Amniotic epithelial cell (primary cell): ENCODE measurements at regions not wholly inside any gene's neighbourhood (a gene's known extent, or its start where the extent isn't known, plus 50 kb on each side); places are given as distances from the start of the nearest gene placed in this dataset.
"Not testable (repeated sequence)": the region's sequence is repeated elsewhere in the genome, so short reads cannot be mapped to it uniquely, and the experiment has no call there.

Source experiments
- DNase-seq: peaks from one replicate; pipeline ENCODE4 v3.0.0-alpha.2; 2010; ENCODE audit warnings: low read depth

- no peak for DNase-seq
Measured at GRCh38 chr1:73218995-73219546, 936.7 kb upstream of the NEGR1 start.

- DNase-seq = no peak
Measured at GRCh38 chr1:73205294-73205973, 923.1 kb upstream of the NEGR1 start.

- no peak for DNase-seq
Measured at GRCh38 chr1:73197972-73198371, 915.6 kb upstream of the NEGR1 start.

- no peak for DNase-seq
Measured at GRCh38 chr1:73194965-73195364, 912.6 kb upstream of the NEGR1 start.

GRCh38 chr1:73183581-73183980 lies 901.2 kb upstream of the NEGR1 start:
- not testable (repeated sequence) for DNase-seq

GRCh38 chr1:73181190-73181540 lies 898.8 kb upstream of the NEGR1 start:
- no peak for DNase-seq

GRCh38 chr1:73180397-73181189 lies 898.3 kb upstream of the NEGR1 start:
- DNase-seq = no peak

GRCh38 chr1:73176902-73177301 lies 894.6 kb upstream of the NEGR1 start:
- no peak for DNase-seq

DNA sequence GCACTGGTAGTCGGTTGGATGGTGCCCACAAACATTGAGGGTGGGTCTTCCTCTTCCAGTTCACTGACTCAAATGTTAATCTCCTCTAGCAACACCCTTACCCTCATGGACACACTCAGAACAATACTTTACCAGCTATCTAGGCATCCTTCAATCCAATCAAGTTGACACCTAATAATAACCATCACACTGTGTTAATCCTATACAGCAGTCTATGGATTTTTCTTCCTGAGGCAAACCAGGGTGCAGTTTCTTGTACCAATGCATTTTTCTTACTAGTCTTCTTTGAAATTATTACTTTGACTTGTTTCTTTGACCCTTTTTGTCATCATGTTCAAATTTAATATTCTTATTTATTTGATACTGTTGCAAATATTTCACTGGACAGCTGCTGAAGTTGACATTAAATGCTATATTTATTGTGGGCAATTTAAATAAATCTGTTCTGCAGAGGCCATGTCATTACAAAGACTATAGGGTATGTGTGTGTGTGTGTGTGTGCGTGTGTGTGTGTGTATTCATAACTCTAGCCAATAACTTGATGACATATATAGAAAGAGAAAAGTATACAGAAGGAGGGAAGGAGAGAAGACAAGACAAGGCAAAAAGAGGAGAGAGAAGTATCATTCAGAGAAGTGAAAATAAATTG lies 884.8 kb upstream of the NEGR1 start:
- no peak for DNase-seq

GRCh38 chr1:73162564-73162963 lies 880.2 kb upstream of the NEGR1 start:
- DNase-seq = no peak

GRCh38 chr1:73161418-73161817 lies 879.1 kb upstream of the NEGR1 start:
- DNase-seq = no peak

DNA sequence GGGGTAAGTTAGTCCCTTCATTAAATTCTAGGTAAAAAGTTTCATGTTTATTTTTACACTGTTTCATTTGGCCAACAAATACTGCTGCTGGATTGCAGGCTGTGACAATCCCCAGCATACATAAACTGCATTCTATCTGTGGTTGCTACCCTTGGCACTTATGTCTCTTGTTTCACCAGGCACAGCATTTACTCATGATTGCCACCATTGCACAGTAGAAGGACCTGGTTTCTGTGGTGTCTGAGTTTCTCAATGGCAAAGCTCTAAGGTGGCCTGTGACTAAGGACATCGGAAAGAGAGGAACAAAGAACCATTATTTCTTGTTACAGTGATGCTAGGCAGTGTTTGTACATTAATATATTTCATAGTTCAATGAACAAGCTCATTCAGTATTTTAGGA lies 878.4 kb upstream of the NEGR1 start:
- DNase-seq = no peak

DNA sequence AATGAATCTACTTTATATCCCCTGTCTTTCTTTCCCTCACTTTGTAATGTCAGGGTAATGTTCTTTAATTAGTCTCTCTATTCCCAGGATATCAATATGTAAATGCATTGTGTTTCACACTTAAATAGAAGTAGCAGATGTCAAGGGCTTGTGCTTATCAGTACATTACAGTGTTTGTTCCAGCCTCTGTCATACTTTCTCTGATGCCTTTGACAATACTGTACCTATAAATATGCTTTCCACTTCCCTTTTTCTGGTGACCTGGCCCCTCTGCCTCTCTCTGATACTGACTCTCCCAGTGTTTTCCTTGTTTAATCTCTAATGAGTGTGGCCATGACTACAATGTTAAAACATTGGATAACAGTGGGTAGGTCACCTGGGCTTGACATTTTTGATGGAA lies 862.0 kb upstream of the NEGR1 start:
- DNase-seq = no peak

- DNase-seq = no peak
Measured at GRCh38 chr1:73136975-73137374, 854.6 kb upstream of the NEGR1 start.

DNA sequence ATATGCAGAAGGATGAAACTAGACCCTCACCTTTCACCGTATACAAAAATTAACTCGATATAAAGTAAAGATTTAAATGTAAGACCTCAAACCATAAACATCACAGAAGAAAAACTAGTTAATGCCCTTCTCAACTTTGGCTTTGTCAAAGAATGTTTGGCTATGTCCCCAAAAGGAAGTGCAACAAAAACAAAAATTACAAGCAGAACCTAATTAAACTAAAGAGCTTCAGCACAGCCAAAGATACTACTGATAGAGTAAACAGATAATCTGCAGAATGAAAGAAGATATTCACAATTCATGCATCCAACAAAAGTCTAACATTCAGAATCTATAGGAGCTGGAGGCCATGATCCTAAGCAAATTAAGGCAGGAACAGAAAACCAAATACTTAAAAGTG lies 824.6 kb upstream of the NEGR1 start:
- no peak for DNase-seq

GRCh38 chr1:73105755-73106154 lies 823.4 kb upstream of the NEGR1 start:
- DNase-seq = no peak

- no peak for DNase-seq
Measured at GRCh38 chr1:73104749-73105148, 822.4 kb upstream of the NEGR1 start.

GRCh38 chr1:73100216-73100615 lies 817.9 kb upstream of the NEGR1 start:
- no peak for DNase-seq

DNA sequence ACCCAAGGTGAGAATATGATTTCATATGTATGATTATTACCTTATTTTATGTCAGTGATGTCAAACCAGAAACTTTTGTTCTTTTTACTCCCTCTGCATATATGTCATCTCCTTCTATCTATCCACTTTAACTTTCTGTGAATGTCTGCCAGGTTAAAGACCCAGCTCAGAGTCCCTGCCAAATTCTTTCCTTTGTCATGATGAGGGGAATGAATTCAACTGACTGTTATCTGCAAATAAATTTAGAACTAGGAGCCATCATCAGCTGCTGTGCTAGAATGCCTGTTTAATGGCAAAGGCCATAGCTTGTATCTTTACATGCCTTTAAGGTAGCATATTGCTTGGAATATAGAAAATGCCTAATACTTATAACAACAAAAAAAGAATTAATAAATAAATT lies 815.6 kb upstream of the NEGR1 start:
- no peak for DNase-seq

GRCh38 chr1:73096841-73097240 lies 814.5 kb upstream of the NEGR1 start:
- DNase-seq = no peak

DNA sequence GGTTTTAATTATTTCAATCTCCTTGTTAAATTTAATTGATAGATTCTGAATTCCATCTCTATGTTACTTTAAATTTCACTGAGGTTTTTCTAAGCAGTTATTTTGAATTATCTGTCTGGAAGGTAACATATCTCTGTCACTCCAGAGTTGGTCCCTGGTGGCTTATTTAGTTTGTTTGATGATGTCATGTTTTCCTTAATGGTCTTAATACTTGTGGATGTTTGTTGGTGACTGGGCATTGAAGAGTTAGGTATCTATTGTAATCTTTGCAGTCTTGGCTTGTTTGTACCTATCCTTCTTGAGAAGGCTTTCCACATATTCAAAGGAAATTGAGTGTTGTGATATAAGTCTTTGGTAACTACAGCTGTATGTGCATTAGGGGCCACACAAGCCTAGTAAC lies 810.0 kb upstream of the NEGR1 start:
- DNase-seq = no peak

DNA sequence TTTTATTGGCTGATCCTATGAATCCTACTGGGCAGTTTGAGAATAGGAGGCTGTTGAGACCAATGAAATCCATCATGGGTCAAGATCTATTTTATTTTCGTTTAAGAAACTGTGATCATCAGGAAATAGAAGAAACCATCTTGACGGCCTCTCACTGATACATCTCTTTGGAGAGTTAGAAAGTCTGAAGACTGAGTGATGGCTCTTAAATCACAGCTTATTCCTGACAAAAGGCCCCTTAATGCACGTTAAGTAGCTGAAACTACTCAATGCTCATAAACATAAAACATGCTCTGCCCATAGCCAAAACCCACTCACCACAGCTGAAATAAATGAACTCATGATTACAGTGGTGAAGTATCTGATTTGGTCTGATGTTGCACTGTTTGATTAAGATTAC lies 784.5 kb upstream of the NEGR1 start:
- no peak for DNase-seq
